CD4-positive, alpha-beta T cell treated with Interleukin-15 for 1 hour (primary cell): ENCODE measurements at regions not wholly inside any gene's neighbourhood (a gene's known extent, or its start where the extent isn't known, plus 50 kb on each side); places are given as distances from the start of the nearest gene placed in this dataset.

Experiments
- DNase-seq: peaks from one replicate; pipeline ENCODE4 v3.0.0-alpha.2; 2020

- no peak for DNase-seq
Measured at GRCh38 chr15:94535298-94536048, 304.1 kb downstream of the MCTP2 start.

GRCh38 chr15:94536549-94536948 lies 305.2 kb downstream of the MCTP2 start:
- DNase-seq = no peak

- no peak for DNase-seq
Measured at GRCh38 chr15:94538280-94538679, 306.9 kb downstream of the MCTP2 start.

- no peak for DNase-seq
Measured at GRCh38 chr15:94542391-94542790, 311.0 kb downstream of the MCTP2 start.

- no peak for DNase-seq
Measured at GRCh38 chr15:94546808-94547207, 315.4 kb downstream of the MCTP2 start.

GRCh38 chr15:94547711-94548110 lies 316.4 kb downstream of the MCTP2 start:
- DNase-seq = no peak

- no peak for DNase-seq
Measured at GRCh38 chr15:94555841-94556519, 324.6 kb downstream of the MCTP2 start.

GRCh38 chr15:94561036-94561689 lies 329.8 kb downstream of the MCTP2 start:
- DNase-seq = no peak

- no peak for DNase-seq
Measured at GRCh38 chr15:94563456-94563855, 332.1 kb downstream of the MCTP2 start.

- DNase-seq = peak; percentile 21
Measured at GRCh38 chr15:94576889-94577533, 345.6 kb downstream of the MCTP2 start.

- no peak for DNase-seq
Measured at GRCh38 chr15:94579286-94579685, 347.9 kb downstream of the MCTP2 start.

GRCh38 chr15:94580211-94580885 lies 349.0 kb downstream of the MCTP2 start:
- no peak for DNase-seq

- DNase-seq = no peak
Measured at GRCh38 chr15:94582368-94582767, 351.0 kb downstream of the MCTP2 start.

GRCh38 chr15:94584833-94585244 lies 353.5 kb downstream of the MCTP2 start:
- peak; percentile 36 for DNase-seq

GRCh38 chr15:94586099-94586498 lies 354.7 kb downstream of the MCTP2 start:
- DNase-seq = no peak

GRCh38 chr15:94587113-94587512 lies 355.8 kb downstream of the MCTP2 start:
- no peak for DNase-seq

- no peak for DNase-seq
Measured at GRCh38 chr15:94588993-94589392, 357.6 kb downstream of the MCTP2 start.

GRCh38 chr15:94592495-94592894 lies 361.1 kb downstream of the MCTP2 start:
- DNase-seq = no peak

GRCh38 chr15:94596707-94597106 lies 365.3 kb downstream of the MCTP2 start:
- no peak for DNase-seq

- DNase-seq = no peak
Measured at GRCh38 chr15:94600505-94600904, 369.1 kb downstream of the MCTP2 start.

- no peak for DNase-seq
Measured at GRCh38 chr15:94602754-94603470, 371.6 kb downstream of the MCTP2 start.

- no peak for DNase-seq
Measured at GRCh38 chr15:94606286-94606685, 374.9 kb downstream of the MCTP2 start.
